ENCODE measurements at regions not wholly inside any gene's neighbourhood (a gene's known extent, or its start where the extent isn't known, plus 50 kb on each side); places are given as distances from the start of the nearest gene placed in this dataset.

DNA sequence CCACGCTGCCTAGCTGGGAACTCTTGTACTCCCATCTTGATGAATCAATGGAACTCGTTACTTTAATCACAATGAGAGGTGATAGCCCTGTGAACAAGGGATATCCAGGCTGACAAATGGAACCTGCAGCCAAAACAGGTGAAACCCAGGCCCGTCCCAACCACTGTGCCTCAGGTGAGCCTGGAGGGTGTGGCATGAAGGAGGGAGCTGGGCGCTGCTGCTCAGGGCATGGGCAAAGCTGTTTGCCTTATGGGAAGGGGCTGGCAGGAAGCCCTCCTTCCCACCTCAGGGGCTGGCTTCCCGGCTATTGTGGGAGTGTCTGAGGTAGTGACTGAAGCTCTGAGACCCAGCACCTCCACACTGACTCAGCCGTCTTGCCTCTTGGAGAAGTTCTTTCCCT is 209.4 kb upstream of the ATP6AP2 start:
- TF ChIP-seq, protein P1, sequence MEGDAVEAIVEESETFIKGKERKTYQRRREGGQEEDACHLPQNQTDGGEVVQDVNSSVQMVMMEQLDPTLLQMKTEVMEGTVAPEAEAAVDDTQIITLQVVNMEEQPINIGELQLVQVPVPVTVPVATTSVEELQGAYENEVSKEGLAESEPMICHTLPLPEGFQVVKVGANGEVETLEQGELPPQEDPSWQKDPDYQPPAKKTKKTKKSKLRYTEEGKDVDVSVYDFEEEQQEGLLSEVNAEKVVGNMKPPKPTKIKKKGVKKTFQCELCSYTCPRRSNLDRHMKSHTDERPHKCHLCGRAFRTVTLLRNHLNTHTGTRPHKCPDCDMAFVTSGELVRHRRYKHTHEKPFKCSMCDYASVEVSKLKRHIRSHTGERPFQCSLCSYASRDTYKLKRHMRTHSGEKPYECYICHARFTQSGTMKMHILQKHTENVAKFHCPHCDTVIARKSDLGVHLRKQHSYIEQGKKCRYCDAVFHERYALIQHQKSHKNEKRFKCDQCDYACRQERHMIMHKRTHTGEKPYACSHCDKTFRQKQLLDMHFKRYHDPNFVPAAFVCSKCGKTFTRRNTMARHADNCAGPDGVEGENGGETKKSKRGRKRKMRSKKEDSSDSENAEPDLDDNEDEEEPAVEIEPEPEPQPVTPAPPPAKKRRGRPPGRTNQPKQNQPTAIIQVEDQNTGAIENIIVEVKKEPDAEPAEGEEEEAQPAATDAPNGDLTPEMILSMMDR (IDR thresholded peaks at IDR 0.05) = no peak
- TF ChIP-seq POLR2A (IDR thresholded peaks at IDR 0.05; ENCODE audit: low read depth) (no peak), POLR2AphosphoS5 (IDR thresholded peaks at IDR 0.05) (no peak)

Measured in esophagus muscularis mucosa (tissue), 3 donors.